Thoracic aorta (tissue), 2 donors: ENCODE measurements at regions not wholly inside any gene's neighbourhood (a gene's known extent, or its start where the extent isn't known, plus 50 kb on each side); places are given as distances from the start of the nearest gene placed in this dataset.

Source experiments
- ATAC-seq: fragments of 150-250 bp; one replicate; pipeline ENCODE4 v1.8.0; 2017; ENCODE audit warnings: low read depth; ENCODE audit not compliant: insufficient number of reproducible peaks, low FRiP score
- DNase-seq: peaks from one replicate; pipeline ENCODE4 v3.0.0-alpha.2; 2020; ENCODE audit warnings: low spot score
- H3K27ac ChIP-seq, 2 donors: fragments of 200-600 bp; sonication (generic); 1 replicate in 1 of 2; 2 replicates in 1 of 2; pipeline ENCODE4 v1.5.1; 2016; ENCODE audit warnings: mild to moderate bottlenecking in 2 of 2, moderate library complexity in 2 of 2
- H3K27me3 ChIP-seq: fragments of 200-600 bp; sonication (generic); replicated peaks from 2 replicates; pipeline ENCODE4 v1.6.0; 2016; ENCODE audit warnings: mild to moderate bottlenecking; ENCODE audit not compliant: insufficient read depth
- H3K36me3 ChIP-seq: fragments of 200-600 bp; sonication (generic); one replicate; pipeline ENCODE4 v1.5.1; 2016
- H3K4me1 ChIP-seq, 2 donors: fragments of 200-600 bp; sonication (generic); 1 replicate in 1 of 2; 2 replicates in 1 of 2; pipeline versions ENCODE4 v1.5.1 to v1.6.0; 2016; ENCODE audit warnings: low read depth in 2 of 2, mild to moderate bottlenecking in 1 of 2; ENCODE audit not compliant: control insufficient read depth in 1 of 2
- H3K4me3 ChIP-seq: fragments of 200-600 bp; sonication (generic); 2 replicates; pipeline ENCODE4 v1.5.1; 2016; ENCODE audit warnings: mild to moderate bottlenecking
- H3K9me3 ChIP-seq: fragments of 200-600 bp; sonication (generic); 2 replicates; pipeline ENCODE4 v1.5.1; 2016
- CTCF ChIP-seq: fragments of 200-600 bp; sonication (generic); IDR thresholded peaks from one replicate; pipeline ENCODE4 v1.5.1; 2019; ENCODE audit warnings: antibody characterized with exemption

DNA sequence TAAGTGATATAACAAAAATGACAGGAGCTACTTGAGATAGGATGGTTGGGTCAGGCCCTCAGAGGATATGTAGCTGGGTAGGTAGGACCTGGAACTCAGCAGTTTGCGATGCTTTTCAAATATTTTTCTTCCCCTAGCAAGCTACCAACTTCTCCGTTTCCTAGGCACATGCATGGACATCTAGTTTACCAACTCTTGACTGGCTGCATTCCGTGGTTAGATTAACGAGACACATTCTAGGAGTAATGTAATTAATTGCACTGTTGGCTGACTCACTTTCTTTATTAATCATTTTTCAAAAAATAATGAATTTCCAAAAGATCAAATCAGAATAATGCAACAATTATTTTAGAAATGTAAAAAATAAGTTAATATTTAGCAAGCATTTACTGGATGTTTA lies 95.9 kb downstream of the MACIR start:
- H3K4me1 ChIP-seq = no peaks in the 10 kb centered on the region
- TF ChIP-seq CTCF = no peak
- H3K36me3 ChIP-seq = no peaks in the 10 kb centered on the region
- DNase-seq = no peak
- ATAC-seq = no peak
- no peaks in the 10 kb centered on the region for H3K27me3 ChIP-seq
- no peaks in the 10 kb centered on the region for H3K9me3 ChIP-seq
- H3K4me3 ChIP-seq = no peak overlapping the region
- H3K27ac ChIP-seq = no peak overlapping the region

DNA sequence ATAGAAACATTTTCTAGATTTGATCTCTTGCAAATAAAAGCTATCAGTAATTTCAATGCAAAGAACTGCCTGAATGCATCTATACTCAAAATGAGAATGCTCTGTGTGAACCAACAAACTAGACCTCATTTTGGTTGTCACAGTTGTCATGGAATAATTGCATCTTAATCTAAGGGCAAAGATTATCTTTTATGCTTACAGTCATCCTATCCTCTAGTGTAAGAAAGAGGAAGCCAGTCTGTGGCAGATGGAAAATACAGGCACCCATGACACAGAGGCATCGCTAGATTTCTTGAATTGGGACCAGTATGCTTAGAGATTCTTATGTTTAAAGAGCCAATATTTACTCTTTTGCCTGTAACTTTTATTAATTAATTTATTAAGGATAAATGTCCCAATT lies 95.0 kb downstream of the MACIR start:
- Histone ChIP-seq H3K4me1 (no peaks in the 10 kb centered on the region), H3K36me3 (no peaks in the 10 kb centered on the region), H3K27me3 (no peaks in the 10 kb centered on the region), H3K4me3 (no peak overlapping the region), H3K27ac (no peak overlapping the region), H3K9me3 (no peaks in the 10 kb centered on the region)
- DNase-seq = no peak
- TF ChIP-seq CTCF = no peak
- no peak for ATAC-seq

- no peak for TF ChIP-seq CTCF
- Histone ChIP-seq H3K4me3 (no peak overlapping the region), H3K27ac (no peak overlapping the region), H3K27me3 (no peaks in the 10 kb centered on the region), H3K36me3 (no peaks in the 10 kb centered on the region), H3K9me3 (no peaks in the 10 kb centered on the region), H3K4me1 (no peaks in the 10 kb centered on the region)
- DNase-seq (no peak), ATAC-seq (no peak)
These were observed 89.3 kb downstream of the MACIR start for GRCh38 chr5:103347716-103348423.

- Histone ChIP-seq H3K4me3 (no peak overlapping the region), H3K27me3 (no peaks in the 10 kb centered on the region), H3K9me3 (no peaks in the 10 kb centered on the region), H3K36me3 (no peaks in the 10 kb centered on the region), H3K27ac (no peak overlapping the region), H3K4me1 (no peaks in the 10 kb centered on the region)
- no peak for TF ChIP-seq CTCF
- no peak for DNase-seq
- ATAC-seq = no peak
These were observed 87.7 kb downstream of the MACIR start for GRCh38 chr5:103346162-103346748.

DNA sequence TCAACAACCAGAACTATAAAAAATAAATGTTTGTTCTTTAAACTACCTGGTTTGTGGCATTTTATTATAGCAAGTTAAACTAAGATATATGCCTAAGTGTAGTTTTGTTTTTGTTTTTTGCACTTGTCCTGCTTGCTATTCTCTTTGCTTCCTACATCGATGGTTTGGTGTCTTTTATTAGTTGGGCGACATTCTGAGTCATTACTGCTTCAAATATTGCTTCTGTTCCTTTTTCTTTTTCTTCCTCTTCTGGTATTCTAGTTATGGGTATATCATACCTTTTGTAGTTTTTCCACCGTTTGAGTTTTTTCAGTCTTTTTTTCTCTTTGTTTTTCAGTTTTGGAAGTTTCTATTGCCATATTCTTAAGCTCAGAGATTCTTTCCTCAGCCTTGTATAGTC lies 86.9 kb downstream of the MACIR start:
- Histone ChIP-seq H3K9me3 (no peaks in the 10 kb centered on the region), H3K27me3 (no peaks in the 10 kb centered on the region), H3K36me3 (no peaks in the 10 kb centered on the region), H3K4me3 (no peak overlapping the region), H3K4me1 (no peaks in the 10 kb centered on the region), H3K27ac (no peak overlapping the region)
- ATAC-seq = no peak
- no peak for DNase-seq
- TF ChIP-seq CTCF = no peak
